ENCODE measurements at regions not wholly inside any gene's neighbourhood (a gene's known extent, or its start where the extent isn't known, plus 50 kb on each side); places are given as distances from the start of the nearest gene placed in this dataset.

DNA sequence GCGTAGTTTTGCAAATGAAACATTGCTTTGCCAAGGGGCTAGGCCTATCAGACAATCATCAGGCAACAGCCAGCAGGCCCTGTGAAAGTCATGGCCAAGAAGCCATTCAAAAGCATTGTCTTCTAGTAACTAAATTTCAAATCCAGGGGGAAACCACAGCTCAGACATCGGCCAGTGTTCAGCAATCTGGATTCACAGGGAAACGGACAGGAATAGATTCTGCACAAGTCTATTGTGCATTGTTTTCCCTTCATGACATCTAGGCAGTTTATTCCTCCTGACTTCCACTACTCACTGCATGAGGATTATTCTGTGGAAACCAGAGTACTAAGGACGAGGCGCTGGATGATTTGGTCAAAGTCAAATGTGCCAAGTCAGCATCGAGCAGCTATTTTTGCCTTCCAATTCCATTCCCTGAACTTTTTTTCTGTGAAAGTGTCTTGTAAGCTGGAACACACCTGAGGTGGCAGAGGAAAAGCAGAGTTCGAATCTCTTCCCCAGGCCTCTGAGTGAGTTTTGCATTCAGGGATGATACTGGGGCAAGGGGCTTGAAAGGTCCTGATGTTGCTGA is 75.4 kb downstream of the VCPKMT start:
- no peak for DNase-seq

DNA sequence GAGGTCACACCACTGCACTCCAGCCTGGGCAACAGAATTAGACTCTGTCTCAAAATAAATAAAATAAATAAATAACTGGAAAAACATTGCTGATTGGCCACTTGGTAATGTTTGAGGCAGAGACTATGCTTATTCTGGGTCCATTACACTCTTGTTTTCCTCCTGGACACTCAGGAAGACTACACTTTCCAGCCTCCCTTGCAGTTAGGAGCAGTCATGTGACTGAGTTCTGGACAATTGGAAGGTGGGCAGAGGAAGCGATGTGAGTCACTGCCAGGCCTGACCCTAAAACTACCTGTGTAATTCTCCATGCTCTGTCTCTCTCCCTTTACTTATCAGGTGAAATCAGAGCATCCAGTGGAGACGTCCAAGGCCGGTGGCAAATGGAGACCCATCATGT is 74.4 kb downstream of the VCPKMT start:
- DNase-seq, result no peak

DNA sequence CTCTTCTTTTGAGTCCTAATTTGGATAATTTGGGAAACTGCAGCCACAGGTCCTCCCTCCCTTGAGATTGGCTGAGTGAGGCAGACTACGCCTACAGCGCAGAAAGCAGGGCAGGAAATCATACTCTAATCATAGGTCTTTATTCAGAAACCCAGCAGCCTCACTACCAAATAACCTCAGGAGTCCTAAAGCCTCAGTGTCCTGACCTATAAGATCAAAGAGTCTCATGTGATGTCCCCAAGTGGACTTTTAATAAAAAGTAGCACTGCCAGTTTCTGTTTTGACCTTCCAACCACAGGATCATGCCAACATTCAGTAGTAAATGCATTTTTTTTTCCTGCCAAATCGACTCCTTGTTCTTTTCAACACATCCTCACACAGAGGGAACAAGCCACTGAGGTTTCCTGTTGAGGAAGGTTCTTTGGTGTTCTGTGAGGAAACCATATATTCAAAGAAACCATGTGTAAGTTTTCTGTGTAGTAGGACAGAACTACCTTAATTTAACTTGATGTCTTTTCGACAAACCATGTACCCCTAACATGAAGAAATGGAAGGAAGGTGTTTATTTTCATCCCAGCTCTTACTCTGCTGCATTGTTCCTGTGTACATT is 72.2 kb downstream of the VCPKMT start:
- DNase-seq, result peak; percentile 40

DNA sequence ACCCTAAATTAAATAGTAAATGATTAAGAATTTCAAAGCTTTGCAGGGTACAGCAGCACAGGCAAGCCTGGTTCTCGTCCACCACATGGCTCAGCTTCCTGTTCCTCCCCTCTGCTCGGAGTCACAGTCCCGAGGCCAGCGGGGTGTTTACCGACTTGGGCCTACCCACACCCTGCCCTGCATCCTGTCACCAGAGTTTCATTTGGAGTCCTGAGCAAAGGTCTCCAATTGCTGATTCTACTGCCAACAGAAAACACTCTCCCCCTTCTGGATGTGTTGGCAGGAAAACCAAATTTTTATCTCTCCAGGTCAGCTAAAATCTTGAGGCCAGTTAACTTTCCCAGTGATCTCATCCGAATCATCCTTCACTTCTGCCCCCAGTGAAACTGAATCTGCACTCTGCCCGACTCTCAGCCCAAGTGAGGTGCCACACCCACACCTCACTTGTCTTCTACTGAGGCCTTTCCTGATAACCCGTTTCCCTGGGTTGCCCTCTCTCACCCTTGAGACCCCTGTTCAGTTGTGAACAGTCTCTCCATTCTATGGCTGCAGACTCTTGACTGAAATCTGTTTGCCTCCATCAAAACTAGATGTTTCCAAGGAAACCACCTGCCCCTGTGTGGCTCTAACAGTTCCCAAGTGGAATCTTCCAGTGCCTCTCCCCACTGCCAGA is 71.2 kb downstream of the VCPKMT start:
- DNase-seq, result peak; percentile 68

DNA sequence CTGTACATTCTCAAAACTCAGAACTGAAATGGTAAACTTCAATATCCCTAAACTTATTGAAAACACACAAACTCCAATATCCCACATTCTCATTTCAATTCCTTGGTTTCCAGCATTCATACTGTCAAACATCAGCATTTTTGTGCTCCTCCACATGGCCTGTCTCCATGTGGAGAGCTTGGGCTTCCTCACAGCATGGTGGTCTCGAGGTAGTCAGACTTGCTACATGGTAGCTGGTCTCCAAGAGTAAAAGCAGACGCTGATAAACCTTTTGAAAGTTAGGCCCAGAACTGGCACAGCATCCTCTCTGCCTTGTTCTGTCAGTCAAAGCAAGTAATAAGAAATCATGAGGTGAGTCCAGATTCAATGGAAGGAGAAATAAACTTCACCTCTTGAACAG is 70.5 kb downstream of the VCPKMT start:
- no peak for DNase-seq

DNA sequence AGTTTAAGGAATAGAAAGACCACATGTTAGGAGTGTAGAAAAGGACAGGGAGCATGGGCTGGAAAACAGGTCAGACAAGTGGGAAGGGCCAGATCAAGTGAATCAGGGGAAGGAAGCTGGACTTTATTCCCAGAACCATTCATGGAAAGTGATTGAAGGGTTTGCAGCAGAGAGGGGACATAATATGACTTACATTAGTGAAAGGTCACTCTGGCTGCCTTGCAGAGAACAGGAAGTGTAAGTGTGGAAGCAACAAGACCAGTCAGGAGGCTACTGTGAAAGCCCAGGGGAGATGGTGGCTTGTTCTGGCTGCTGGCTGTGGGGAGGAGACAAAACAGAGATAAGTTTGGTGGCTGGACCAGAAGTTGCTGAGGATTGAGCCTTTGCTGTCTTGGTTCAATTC is 69.1 kb downstream of the VCPKMT start:
- peak; percentile 75 for DNase-seq

DNA sequence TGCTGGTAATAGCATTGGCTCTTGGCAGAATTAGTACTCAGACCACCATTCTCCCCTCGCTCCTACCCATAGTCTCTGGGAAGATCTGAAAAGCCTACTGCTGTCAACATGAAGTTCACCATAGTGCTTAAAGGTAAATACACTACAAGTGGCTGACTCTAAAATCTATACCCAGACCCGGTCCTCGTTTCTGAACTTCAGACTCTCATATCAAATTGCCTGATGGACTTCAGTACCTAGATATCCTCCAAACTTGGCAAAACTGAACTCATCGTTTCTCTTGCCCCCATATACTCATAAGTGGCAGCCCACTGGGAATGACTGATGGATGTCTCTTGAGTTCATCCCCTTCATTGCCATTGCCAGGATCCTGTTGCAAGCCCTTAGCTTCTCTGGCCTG is 67.3 kb downstream of the VCPKMT start:
- DNase-seq, result no peak

DNA sequence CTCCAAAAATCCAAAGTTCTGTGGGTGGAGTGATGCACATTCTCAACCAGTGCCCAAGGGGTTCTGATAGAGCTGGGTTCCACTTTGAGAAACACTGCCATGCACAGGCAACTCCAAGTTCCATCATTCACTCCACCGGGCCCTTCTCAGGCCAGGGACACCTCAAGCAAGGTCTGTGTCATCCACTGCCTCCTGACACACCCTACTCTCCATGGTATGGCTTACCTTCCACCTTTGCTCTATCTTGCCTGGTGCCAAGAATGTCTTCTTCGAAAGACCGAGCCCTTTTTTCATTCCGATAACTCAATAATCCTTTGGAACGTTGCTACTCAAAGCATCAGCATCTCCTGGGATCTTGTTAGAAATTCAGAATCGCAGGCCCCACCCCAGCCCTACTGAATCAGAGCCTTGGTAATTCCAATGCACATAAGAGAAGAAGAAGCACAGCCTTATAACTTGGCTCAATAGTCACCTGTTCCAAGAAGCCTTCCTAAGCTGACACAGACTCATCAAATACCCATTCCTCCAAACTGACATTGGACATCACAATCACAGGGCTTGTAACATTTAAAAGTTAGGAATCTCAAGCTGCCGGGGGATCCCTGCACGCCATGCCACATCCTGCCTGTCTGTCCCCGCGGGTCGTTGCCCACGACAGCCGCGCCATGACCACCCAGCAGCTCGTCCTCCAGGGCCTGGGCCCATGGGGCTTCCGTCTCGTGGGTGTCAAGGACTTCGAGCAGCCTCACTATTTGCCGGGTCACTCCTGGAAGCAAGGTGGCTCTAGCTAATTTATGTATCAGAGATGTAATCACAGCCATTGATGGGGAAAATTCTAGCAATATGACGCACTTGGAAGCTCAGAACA is 66.4 kb downstream of the VCPKMT start:
- DNase-seq, result no peak

DNA sequence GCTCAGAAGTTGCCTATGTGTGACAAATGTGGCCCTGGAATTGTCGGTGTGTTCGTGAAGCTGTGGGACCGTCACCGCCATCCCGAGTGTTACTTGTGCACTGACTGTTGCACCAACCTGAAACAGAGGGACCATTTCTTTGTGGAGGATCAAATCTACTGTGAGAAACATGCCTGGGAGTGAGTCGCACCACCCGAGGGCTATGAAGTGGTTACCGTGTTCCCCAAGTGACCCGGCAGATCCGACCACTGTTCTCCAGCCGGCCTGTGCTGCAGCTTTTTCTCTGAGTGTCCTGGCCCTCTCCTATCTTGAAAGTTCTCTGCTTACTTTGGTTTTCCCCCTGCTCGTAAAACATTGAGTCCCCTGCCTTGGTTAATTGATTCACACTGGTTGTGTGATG is 65.3 kb downstream of the VCPKMT start:
- no peak for DNase-seq

DNA sequence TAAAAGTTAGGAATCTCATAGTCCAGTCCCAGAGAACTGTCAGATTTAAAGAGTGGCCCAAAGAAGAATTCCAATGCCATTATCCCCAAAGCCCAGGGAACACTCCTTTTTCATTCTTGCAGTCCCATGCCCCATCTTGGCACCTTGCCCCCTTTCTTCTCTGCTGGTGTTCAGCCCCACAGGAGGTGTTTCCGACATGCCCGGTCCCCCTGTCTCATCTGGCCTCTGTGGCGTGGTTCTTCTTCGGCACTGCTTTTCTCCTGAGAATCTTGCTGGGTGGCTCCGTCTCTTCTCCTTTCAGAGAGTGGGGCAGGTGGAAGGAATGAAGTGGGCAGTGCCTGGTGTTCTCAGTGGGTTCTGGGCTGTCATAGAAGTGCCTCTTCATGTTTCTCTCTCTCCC is 64.7 kb downstream of the VCPKMT start:
- DNase-seq, result no peak

DNA sequence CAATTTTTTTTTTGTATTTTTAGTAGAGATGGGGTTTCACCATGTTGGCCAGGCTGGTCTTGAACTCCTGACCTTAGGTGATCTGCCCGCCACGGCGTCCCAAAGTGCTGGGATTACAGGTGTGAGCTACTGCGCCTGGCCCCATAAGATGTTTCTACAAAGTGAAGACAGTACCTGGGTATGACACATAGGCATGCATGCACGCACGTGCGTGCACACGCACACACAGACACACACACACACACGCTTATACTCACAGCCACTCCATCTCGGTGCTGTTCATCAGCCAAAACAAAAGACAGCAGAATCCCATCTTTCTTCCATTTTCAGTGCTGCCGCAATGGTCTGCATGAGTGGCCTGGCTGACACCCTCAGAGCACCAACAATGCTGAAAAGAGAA is 63.9 kb downstream of the VCPKMT start:
- no peak for DNase-seq

DNA sequence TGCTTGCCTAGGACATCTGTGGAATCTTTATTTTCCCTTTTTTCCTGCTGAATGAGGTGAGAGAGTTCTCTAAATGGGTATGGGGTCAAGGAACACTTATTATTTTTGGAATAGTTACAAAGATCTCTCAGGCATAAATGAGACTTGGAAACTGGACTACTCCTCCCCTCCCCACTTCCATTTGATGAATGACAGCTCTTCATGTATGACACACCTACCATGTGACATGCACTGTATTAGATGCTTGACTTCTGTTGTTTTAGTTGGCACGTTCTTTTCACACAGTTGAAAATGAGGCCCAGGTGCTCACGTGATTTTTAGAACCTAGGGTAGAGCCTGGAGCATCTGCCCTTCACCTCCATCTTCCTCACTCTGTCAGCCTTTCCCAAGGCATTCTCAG is 62.4 kb downstream of the VCPKMT start:
- DNase-seq, result no peak

DNA sequence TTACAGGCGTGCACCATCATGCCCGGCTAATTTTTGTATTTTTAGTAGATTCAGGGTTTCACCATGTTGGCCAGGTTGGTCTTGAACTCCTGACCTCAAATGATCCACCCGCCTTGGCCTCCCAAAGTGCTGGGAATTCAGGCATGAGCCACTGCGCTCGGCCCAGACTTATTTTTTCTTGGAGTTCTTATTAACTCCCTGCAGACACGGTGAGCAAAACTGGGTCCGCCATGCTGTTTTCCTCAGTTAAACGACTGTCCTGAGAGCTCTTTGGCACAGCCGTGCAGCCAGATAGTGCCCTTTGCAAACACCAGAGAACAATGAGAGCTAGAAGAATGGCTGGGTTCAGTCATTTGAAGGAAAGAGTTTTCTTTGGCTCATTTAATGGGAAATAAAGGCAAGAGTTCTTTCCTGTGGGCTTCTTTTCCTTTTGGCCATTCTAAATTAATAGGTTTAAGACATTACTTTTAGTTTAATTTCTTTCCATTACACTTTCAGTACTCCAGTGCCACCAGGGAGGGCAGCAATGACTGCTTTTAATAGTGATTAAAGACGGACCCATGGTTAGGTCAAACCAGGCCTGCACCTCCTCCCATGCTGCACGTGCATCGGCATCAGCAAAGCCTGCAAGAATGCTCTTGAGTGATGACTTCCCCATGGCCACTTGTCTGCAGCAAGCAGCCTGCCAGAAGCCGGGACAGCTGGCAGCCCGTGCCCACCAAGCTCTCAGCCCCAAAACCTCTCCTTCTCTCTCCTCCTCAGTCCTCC is 60.7 kb downstream of the VCPKMT start:
- peak; percentile 67 for DNase-seq

DNA sequence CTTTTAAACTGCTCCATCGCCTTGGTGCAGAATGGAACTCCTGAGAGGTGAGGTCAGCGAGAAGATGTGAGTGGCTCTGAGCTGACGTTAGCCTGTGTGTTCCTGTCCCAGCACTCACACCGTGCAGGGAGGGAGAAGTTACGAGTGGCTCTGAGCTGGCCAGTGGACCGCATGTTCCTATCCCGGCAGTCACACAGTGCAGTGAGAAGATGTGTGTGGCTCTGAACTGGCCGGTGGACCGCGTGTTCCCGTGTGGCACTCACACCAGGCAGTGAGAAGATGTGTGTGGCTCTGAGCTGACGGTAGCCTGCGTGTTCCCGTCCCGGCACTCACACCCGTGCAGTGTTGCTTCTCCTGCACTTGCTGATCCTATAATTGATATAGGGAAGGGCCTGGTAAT is 59.9 kb downstream of the VCPKMT start:
- no peak for DNase-seq

DNA sequence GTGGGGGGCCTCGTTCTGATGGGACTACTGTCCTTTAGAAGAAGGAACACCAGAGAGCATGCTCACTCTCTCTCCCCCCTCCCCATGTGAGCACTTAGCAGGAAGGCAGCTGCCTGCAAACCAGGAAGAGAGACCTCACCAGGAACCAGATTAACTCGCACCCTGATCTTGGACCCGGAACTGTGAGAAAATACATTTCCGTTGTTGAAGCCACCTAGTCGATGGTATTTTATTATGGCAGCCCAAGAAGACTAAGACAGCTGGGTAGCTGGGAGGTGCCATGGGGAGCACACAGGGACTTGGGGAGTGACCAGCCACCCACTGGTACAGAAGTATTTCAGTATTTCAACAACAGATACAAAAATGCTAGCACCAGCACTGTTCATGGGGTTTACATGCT is 59.0 kb downstream of the VCPKMT start:
- no peak for DNase-seq

DNA sequence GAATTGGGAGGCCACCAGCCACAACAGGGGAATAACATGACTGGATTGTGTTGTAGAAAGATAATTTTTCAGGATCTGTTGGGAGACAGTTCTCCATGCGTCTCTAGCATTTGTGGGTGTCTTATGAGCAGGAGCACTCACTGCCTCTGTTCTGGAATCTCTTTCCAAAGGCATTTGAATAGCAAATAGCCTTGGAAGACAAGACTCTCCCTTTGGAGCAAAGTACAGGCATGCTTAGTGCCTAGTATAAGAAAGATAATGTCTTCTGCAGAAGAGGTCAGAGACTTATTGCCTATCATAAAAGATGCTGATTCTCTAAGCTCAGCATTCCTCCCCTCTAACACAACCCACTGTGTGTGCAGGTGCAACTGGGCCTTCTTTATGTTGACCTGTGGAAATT is 58.3 kb downstream of the VCPKMT start:
- no peak for DNase-seq
